Testis (tissue), 2 donors: ENCODE measurements at regions not wholly inside any gene's neighbourhood (a gene's known extent, or its start where the extent isn't known, plus 50 kb on each side); places are given as distances from the start of the nearest gene placed in this dataset.

Experiments used
- DNase-seq: peaks from one replicate; pipeline ENCODE4 v3.0.0-alpha.2; 2019
- H3K27ac ChIP-seq, 2 donors: fragments of 200-600 bp; sonication (generic); one replicate each; pipeline ENCODE4 v1.5.1; 2019
- H3K27me3 ChIP-seq: fragments of 200-600 bp; sonication (generic); one replicate; pipeline ENCODE4 v1.5.1; 2019
- H3K36me3 ChIP-seq: fragments of 200-600 bp; sonication (generic); one replicate; pipeline ENCODE4 v1.5.1; 2017; ENCODE audit warnings: low read depth; ENCODE audit errors: missing control alignments
- H3K4me1 ChIP-seq: fragments of 200-600 bp; sonication (generic); one replicate; pipeline ENCODE4 v1.5.1; 2019
- H3K4me3 ChIP-seq, 2 donors: fragments of 200-600 bp; sonication (generic); one replicate each; pipeline ENCODE4 v1.5.1; 2017 to 2019
- H3K9me3 ChIP-seq: fragments of 200-600 bp; sonication (generic); one replicate; pipeline ENCODE4 v1.5.1; 2017
- CTCF ChIP-seq, 3 experiments: fragments of 450-650 bp in 2 of 3; fragments of 200-600 bp in 1 of 3; sonication (generic) in 1 of 3; IDR thresholded peaks; one replicate each; pipeline ENCODE4 v1.5.1; 2016 to 2019; ENCODE audit warnings: antibody characterized with exemption in 3 of 3, mild to moderate bottlenecking in 2 of 3, moderate library complexity in 1 of 3
- POLR2A ChIP-seq: fragments of 450-650 bp; IDR thresholded peaks from one replicate; pipeline ENCODE4 v1.6.1; 2017; ENCODE audit warnings: antibody characterized with exemption, mild to moderate bottlenecking, moderate library complexity
- WGBS, 2 donors: methylation state at CpG; one replicate each; pipeline ENCODE4 v1.1.5; 2018; 5-methylcytosine and 5-hydroxymethylcytosine counted together
- intact Hi-C: fragments of 100-400 bp; cut with DNase I; formaldehyde crosslinking; loops from one replicate; pipeline ENCODE4 v1.15.1; 2023; ENCODE audit warnings: low total_unique reads

GRCh38 chr11:70702040-70702648, 303.8 kb downstream of the CTTN start:
- Histone ChIP-seq H3K36me3 (no peaks in the 10 kb centered on the region), H3K4me3 (no peak overlapping the region), H3K27ac (no peak overlapping the region), H3K27me3 (no peaks in the 10 kb centered on the region), H3K4me1 (no peaks in the 10 kb centered on the region), H3K9me3 (no peaks in the 10 kb centered on the region)
- intact Hi-C loops = no loop called here
- WGBS, 2 donors = 98% methylated on average over 4 of the region's 4 CpGs
- no peak for DNase-seq
- TF ChIP-seq POLR2A (no peak), CTCF (IDR thresholded peaks at IDR 0.05) (no peak)

GRCh38 chr11:70703141-70704064, 305.1 kb downstream of the CTTN start:
- Histone ChIP-seq H3K27ac (no peak overlapping the region), H3K4me1 (no peaks in the 10 kb centered on the region), H3K9me3 (no peaks in the 10 kb centered on the region), H3K4me3 (no peak overlapping the region), H3K27me3 (no peaks in the 10 kb centered on the region), H3K36me3 (no peaks in the 10 kb centered on the region)
- TF ChIP-seq POLR2A = no peak
- no peak for TF ChIP-seq CTCF (IDR thresholded peaks at IDR 0.05)
- WGBS, 2 donors = 85 to 88% methylated on average over 14 to 21 of the region's 21 CpGs
- no peak for DNase-seq
- intact Hi-C loops = no loop called here

GRCh38 chr11:70705097-70705496, 306.8 kb downstream of the CTTN start:
- no peaks in the 10 kb centered on the region for H3K27me3 ChIP-seq
- no peaks in the 10 kb centered on the region for H3K36me3 ChIP-seq
- TF ChIP-seq CTCF (IDR thresholded peaks at IDR 0.05) (no peak), POLR2A (no peak)
- H3K9me3 ChIP-seq = no peaks in the 10 kb centered on the region
- H3K27ac ChIP-seq = no peak overlapping the region
- DNase-seq = no peak
- no peak overlapping the region for H3K4me3 ChIP-seq
- intact Hi-C loops = no loop called here
- H3K4me1 ChIP-seq = no peaks in the 10 kb centered on the region

GRCh38 chr11:70705930-70706329, 307.6 kb downstream of the CTTN start:
- DNase-seq = no peak

More at GRCh38 chr11:70705930-70706329, 307.6 kb downstream of the CTTN start:
- Histone ChIP-seq H3K36me3 (no peaks in the 10 kb centered on the region), H3K4me3 (no peak overlapping the region), H3K27me3 (no peaks in the 10 kb centered on the region), H3K9me3 (no peaks in the 10 kb centered on the region), H3K27ac (no peak overlapping the region), H3K4me1 (no peaks in the 10 kb centered on the region)
- intact Hi-C loops = no loop called here
- no peak for TF ChIP-seq POLR2A
- TF ChIP-seq CTCF (IDR thresholded peaks at IDR 0.05) = no peak
- WGBS, 2 donors = 82% methylated on average over 10 of the region's 10 CpGs
